Type B pancreatic cell (in vitro differentiated cells): ENCODE measurements at regions not wholly inside any gene's neighbourhood (a gene's known extent, or its start where the extent isn't known, plus 50 kb on each side); places are given as distances from the start of the nearest gene placed in this dataset.

Source experiments
- DNase-seq: peaks from one replicate; pipeline ENCODE4 v3.0.0; 2021; ENCODE audit warnings: mixed read lengths; ENCODE audit not compliant: unreplicated experiment; ENCODE audit errors: extremely low spot score
- H3K27ac Mint-ChIP-seq: 2 replicates; pipeline ENCODE4 v1.8.0; 2021; ENCODE audit warnings: mild to moderate bottlenecking, mixed read lengths
- H3K27me3 Mint-ChIP-seq: 2 replicates; pipeline ENCODE4 v1.8.0; 2021; ENCODE audit warnings: mixed read lengths
- H3K36me3 Mint-ChIP-seq: 2 replicates; pipeline ENCODE4 v1.8.0; 2021; ENCODE audit warnings: mixed read lengths
- H3K4me1 Mint-ChIP-seq: one replicate; pipeline ENCODE4 v1.8.0; 2021; ENCODE audit warnings: mixed read lengths; ENCODE audit not compliant: unreplicated experiment
- H3K4me3 Mint-ChIP-seq: 2 replicates; pipeline ENCODE4 v1.8.0; 2021; ENCODE audit warnings: mild to moderate bottlenecking, mixed read lengths
- H3K9me3 Mint-ChIP-seq: 2 replicates; pipeline ENCODE4 v1.8.0; 2021; ENCODE audit warnings: mixed read lengths
- CTCF ChIP-seq: fragments of 200-600 bp; sonication (generic); conservative IDR thresholded peaks from 2 replicates; pipeline ENCODE4 v1.5.0; 2021; ENCODE audit warnings: antibody characterized with exemption, mild to moderate bottlenecking

DNA sequence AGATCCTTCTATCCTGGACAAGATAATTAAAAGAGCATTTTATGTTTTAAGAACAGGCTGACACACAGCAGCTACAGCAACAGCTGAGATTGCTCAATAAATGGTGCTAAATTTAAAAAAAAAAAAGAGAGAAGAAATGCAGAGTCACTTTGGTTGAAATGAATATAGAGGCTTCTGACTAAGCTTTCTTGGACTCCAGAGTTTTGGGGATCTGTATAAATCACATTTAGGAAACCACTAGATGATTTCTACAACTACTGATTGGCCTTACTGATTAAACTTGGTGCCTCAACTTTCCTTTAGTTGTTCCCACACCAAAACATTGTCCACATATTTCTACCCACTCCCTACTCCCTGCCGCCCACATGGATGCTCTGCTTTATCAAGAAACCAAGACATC is 132.9 kb upstream of the ZBTB20 start:
- H3K27ac Mint-ChIP-seq: no peak overlapping the region
- no peak for TF ChIP-seq CTCF
- peaks cover 3% of the 10 kb centered on the region for H3K4me1 Mint-ChIP-seq
- no peak overlapping the region for H3K4me3 Mint-ChIP-seq
- no peaks in the 10 kb centered on the region for H3K9me3 Mint-ChIP-seq
- no peak for DNase-seq
- no peaks in the 10 kb centered on the region for H3K36me3 Mint-ChIP-seq
- H3K27me3 Mint-ChIP-seq: no peaks in the 10 kb centered on the region

- H3K36me3 Mint-ChIP-seq: no peaks in the 10 kb centered on the region
- no peak overlapping the region for H3K4me3 Mint-ChIP-seq
- TF ChIP-seq CTCF: no peak
- DNase-seq: no peak
- no peak overlapping the region for H3K27ac Mint-ChIP-seq
- H3K27me3 Mint-ChIP-seq: no peaks in the 10 kb centered on the region
- no peaks in the 10 kb centered on the region for H3K9me3 Mint-ChIP-seq
- H3K4me1 Mint-ChIP-seq: peaks cover 6% of the 10 kb centered on the region
Observed at GRCh38 chr3:115280506-115280905, 133.4 kb upstream of the ZBTB20 start.

DNA sequence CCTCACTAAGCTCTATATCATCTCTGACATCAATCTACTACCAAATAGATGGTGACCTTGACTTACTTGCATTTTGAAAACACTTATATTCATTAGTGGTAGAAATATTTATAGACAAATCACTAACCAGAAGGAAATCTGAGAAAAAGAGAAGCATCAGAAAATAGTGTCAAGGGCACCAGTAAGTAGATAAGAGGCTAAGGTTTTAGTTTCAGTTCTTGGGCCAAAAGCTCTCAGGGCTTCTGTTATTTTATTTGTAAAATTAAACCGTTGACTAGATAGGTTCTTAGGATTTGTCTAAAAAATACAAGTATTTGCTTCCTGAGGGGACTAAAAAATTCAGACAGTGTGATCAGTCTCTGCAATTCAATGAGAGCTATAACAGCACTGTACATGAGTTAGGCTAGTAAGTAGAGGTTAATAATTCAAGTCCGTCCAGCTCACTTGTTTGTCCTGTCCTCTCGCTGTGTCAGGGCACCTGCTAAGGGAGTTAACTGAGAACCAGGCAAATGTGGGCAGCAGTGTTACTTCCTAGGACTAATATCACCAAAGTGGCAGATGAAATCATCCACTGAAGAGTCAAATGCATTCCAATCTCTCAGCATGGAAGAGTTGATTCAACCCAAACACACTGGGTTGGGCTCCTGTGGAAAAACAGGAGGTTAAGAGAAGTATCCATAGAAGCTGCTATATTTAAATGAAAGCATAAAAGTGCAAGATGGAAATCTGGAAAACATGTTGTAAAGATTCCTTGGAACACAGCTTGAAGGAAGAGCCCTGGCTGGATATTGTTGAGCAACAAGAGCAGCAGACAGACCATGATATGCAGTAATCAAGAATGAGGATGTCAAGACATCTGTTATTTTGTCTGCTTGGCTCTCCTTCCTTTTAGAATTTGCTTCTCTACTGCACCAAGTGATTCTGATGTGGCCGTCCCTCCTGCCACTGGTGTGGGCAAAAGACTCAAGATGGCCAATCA is 134.9 kb upstream of the ZBTB20 start:
- H3K4me1 Mint-ChIP-seq: peaks cover 6% of the 10 kb centered on the region
- no peak for TF ChIP-seq CTCF
- H3K27ac Mint-ChIP-seq: no peak overlapping the region
- no peaks in the 10 kb centered on the region for H3K27me3 Mint-ChIP-seq
- H3K4me3 Mint-ChIP-seq: no peak overlapping the region
- DNase-seq: no peak
- no peaks in the 10 kb centered on the region for H3K9me3 Mint-ChIP-seq
- no peaks in the 10 kb centered on the region for H3K36me3 Mint-ChIP-seq

DNA sequence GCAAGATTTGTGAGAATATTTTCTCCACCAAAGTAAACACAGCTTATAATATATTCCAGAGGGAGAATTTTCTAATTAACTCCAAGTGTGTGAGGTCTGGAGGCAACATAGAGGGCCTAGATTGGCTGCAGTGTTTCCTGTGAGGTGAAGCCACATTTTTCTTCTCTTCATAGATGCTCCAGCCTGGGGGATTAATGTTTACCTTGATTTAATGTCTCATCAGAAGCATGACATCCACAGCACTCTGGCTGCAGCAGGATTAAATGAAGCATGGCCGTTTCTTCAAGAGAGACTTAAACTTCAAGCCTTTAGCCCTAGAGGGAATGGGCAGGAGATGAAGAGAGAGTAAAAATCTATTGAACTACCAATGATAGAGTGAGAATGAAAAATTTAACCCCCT is 137.9 kb upstream of the ZBTB20 start:
- TF ChIP-seq CTCF: no peak
- DNase-seq: no peak
- H3K4me3 Mint-ChIP-seq: no peak overlapping the region
- H3K27ac Mint-ChIP-seq: no peak overlapping the region
- H3K27me3 Mint-ChIP-seq: no peaks in the 10 kb centered on the region
- peaks cover 6% of the 10 kb centered on the region for H3K4me1 Mint-ChIP-seq
- no peaks in the 10 kb centered on the region for H3K9me3 Mint-ChIP-seq
- H3K36me3 Mint-ChIP-seq: no peaks in the 10 kb centered on the region

DNA sequence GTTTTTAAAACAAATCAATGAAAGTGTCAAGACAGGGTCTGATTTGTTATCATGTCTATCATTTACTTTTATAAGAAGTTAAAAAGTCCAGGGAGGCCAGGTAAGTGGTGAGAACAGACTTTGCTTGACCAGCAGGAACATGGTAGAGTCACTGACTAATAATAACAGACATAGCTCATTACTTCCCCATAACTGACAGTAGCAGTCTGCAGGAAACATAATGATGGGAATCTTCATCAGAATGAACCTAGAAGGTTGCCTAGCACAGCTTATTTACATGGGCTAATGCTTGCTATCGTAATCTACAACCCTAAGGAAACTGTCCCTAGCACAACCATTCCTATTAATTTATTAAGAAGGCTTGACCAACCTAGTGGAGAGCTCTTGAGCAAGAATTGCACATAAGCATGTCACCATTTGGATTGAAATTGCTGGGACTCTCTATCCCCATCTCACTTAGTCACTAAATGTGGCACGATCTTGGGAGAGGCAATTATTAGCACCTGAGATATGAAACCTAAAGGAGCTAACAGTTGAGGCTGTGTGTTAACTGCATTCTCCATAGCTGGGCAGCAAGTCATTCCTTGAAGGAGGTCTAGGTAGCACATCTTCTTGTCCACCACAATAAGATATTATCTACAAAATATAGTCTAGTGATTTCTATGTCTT is 139.6 kb upstream of the ZBTB20 start:
- H3K9me3 Mint-ChIP-seq: no peaks in the 10 kb centered on the region
- no peaks in the 10 kb centered on the region for H3K36me3 Mint-ChIP-seq
- peaks cover 6% of the 10 kb centered on the region for H3K4me1 Mint-ChIP-seq
- H3K27ac Mint-ChIP-seq: no peak overlapping the region
- TF ChIP-seq CTCF: no peak
- H3K4me3 Mint-ChIP-seq: no peak overlapping the region
- H3K27me3 Mint-ChIP-seq: no peaks in the 10 kb centered on the region
- no peak for DNase-seq
